ENCODE measurements at regions not wholly inside any gene's neighbourhood (a gene's known extent, or its start where the extent isn't known, plus 50 kb on each side); places are given as distances from the start of the nearest gene placed in this dataset.

- Histone ChIP-seq H2AFZ (ENCODE audit: low read length) (no peak overlapping the region), H2AK5ac (ENCODE audit: insufficient read length, low read length) (no peak overlapping the region), H2BK15ac (ENCODE audit: low read depth, low read length) (no peak overlapping the region), H2BK20ac (ENCODE audit: low read depth, low read length, poor library complexity, severe bottlenecking) (no peak overlapping the region), H2BK120ac (ENCODE audit: low read depth, low read length, poor library complexity, severe bottlenecking) (no peak overlapping the region), H3K18ac (ENCODE audit: insufficient read length, low read depth, low read length) (no peak overlapping the region), H3K4ac (ENCODE audit: low read depth, low read length) (no peak overlapping the region), H3K79me2 (ENCODE audit: insufficient read depth, low read length) (no peaks in the 10 kb centered on the region), H3K79me1 (ENCODE audit: insufficient read depth, low read depth, low read length, poor library complexity, severe bottlenecking) (no peaks in the 10 kb centered on the region), H3T11ph (ENCODE audit: low read length) (no peak overlapping the region), H3K9ac (ENCODE audit: extremely low read depth, insufficient read length, low read length) (no peak overlapping the region), H3K27me3 (ENCODE audit: insufficient read depth, low read length) (no peaks in the 10 kb centered on the region), H3K4me2 (ENCODE audit: insufficient read depth, insufficient read length, low read length) (no peak overlapping the region), H3K56ac (ENCODE audit: insufficient read length, low read depth, low read length) (no peak overlapping the region), H4K5ac (ENCODE audit: insufficient read length, low read depth, low read length) (no peak overlapping the region), H2BK5ac (ENCODE audit: insufficient read length, low read length) (no peak overlapping the region), H4K91ac (ENCODE audit: insufficient read length, low read depth, low read length) (no peak overlapping the region), H3K9me3 (ENCODE audit: control insufficient read depth, low read depth, low read length) (no peaks in the 10 kb centered on the region), H3K23me2 (ENCODE audit: insufficient read length, low read depth, low read length, poor library complexity, severe bottlenecking) (no peaks in the 10 kb centered on the region), H3K4me1 (ENCODE audit: insufficient read depth, low read length) (no peaks in the 10 kb centered on the region), H3K14ac (ENCODE audit: insufficient read depth, low read length) (no peak overlapping the region), H2BK12ac (ENCODE audit: insufficient read length, low read depth, low read length) (no peak overlapping the region), H4K20me1 (ENCODE audit: control insufficient read depth, insufficient read depth, insufficient read length) (no peaks in the 10 kb centered on the region), H3K23ac (ENCODE audit: insufficient read length, low read depth, low read length) (no peak overlapping the region), H3K27ac (ENCODE audit: insufficient read length, low read depth, low read length) (no peak overlapping the region), H4K8ac (replicated peaks; ENCODE audit: insufficient read length, low read depth, low read length) (no peak overlapping the region)
- Mint-ChIP-seq H3K4me3 (no peak overlapping the region), H3K27ac (no peak overlapping the region), H3K36me3 (ENCODE audit: insufficient read depth in 1 of 3, low read depth in 3 of 3) (no peaks in the 10 kb centered on the region), H3K9me3 (no peaks in the 10 kb centered on the region), H3K4me1 (peaks cover 10 to 12% of the 10 kb centered on the region in 2 experiments), H3K27me3 (ENCODE audit: low read depth) (no peaks in the 10 kb centered on the region)
- WGBS (ENCODE audit: extremely low coverage, insufficient read length, low lambda C conversion rate) = no CpG with 5 or more reads among the region's 9 CpGs
- no peak for TF ChIP-seq CTCF (conservative IDR thresholded peaks at IDR 0.05)
- DNase-seq = no peak
These were observed 111.3 kb upstream of the SEMA6A start for GRCh38 chr5:116685931-116686330.
